GM19023 (cell line): ENCODE measurements at regions not wholly inside any gene's neighbourhood (a gene's known extent, or its start where the extent isn't known, plus 50 kb on each side); places are given as distances from the start of the nearest gene placed in this dataset.
A peak's percentile ranks its signal among the peaks of the same experiment; 100 is the strongest.

Source experiments
- ATAC-seq: cut with Tn5 transposase; IDR thresholded peaks from one replicate; pipeline ENCODE4 v1.9.1; 2021; ENCODE audit warnings: mild to moderate bottlenecking, moderate library complexity; ENCODE audit not compliant: unreplicated experiment

- ATAC-seq, result no peak
Measured at GRCh38 chr11:15793043-15793996, 563.0 kb downstream of the SOX6 start.

GRCh38 chr11:15794361-15795150 is 561.8 kb downstream of the SOX6 start:
- ATAC-seq, result no peak

GRCh38 chr11:15795378-15795777 is 561.0 kb downstream of the SOX6 start:
- ATAC-seq, result no peak

GRCh38 chr11:15800111-15800800 is 556.1 kb downstream of the SOX6 start:
- ATAC-seq, result no peak

GRCh38 chr11:15801126-15801525 is 555.2 kb downstream of the SOX6 start:
- ATAC-seq, result no peak

- no peak for ATAC-seq
Measured at GRCh38 chr11:15801616-15802015, 554.7 kb downstream of the SOX6 start.

- ATAC-seq, result no peak
Measured at GRCh38 chr11:15805726-15806125, 550.6 kb downstream of the SOX6 start.

- no peak for ATAC-seq
Measured at GRCh38 chr11:15806217-15806616, 550.1 kb downstream of the SOX6 start.

- no peak for ATAC-seq
Measured at GRCh38 chr11:15807827-15808226, 548.5 kb downstream of the SOX6 start.

GRCh38 chr11:15810082-15810481 is 546.3 kb downstream of the SOX6 start:
- ATAC-seq, result no peak

GRCh38 chr11:15810525-15810924 is 545.8 kb downstream of the SOX6 start:
- no peak for ATAC-seq

- ATAC-seq, result no peak
Measured at GRCh38 chr11:15815246-15816195, 540.8 kb downstream of the SOX6 start.

- ATAC-seq, result no peak
Measured at GRCh38 chr11:15816260-15816871, 540.0 kb downstream of the SOX6 start.

GRCh38 chr11:15817001-15817400 is 539.3 kb downstream of the SOX6 start:
- ATAC-seq, result no peak

- no peak for ATAC-seq
Measured at GRCh38 chr11:15818132-15818842, 538.1 kb downstream of the SOX6 start.

GRCh38 chr11:15819679-15820286 is 536.6 kb downstream of the SOX6 start:
- ATAC-seq, result peak; percentile 83

- ATAC-seq, result no peak
Measured at GRCh38 chr11:15821451-15821850, 534.9 kb downstream of the SOX6 start.

- ATAC-seq, result no peak
Measured at GRCh38 chr11:15824060-15824459, 532.3 kb downstream of the SOX6 start.
